ENCODE measurements at regions not wholly inside any gene's neighbourhood (a gene's known extent, or its start where the extent isn't known, plus 50 kb on each side); places are given as distances from the start of the nearest gene placed in this dataset.

GRCh38 chrX:3216581-3217180 lies 129.8 kb downstream of the MXRA5 start:
- TF ChIP-seq EZH2 (IDR thresholded peaks at IDR 0.05; ENCODE audit: low read length): no peak
- TF ChIP-seq CTCF (optimal IDR thresholded peaks at IDR 0.05 in 1 of 3, IDR thresholded peaks at IDR 0.05 in 1 of 3, conservative IDR thresholded peaks at IDR 0.05 in 1 of 3; ENCODE audit: extremely low read depth in 1 of 3, insufficient read depth in 2 of 3, low read length in 3 of 3): no peak
